Esophagus squamous epithelium (tissue), 5 donors: ENCODE measurements at regions not wholly inside any gene's neighbourhood (a gene's known extent, or its start where the extent isn't known, plus 50 kb on each side); places are given as distances from the start of the nearest gene placed in this dataset.
"Not testable (repeated sequence)": the region's sequence is repeated elsewhere in the genome, so short reads cannot be mapped to it uniquely, and the experiment has no call there.

Experiments used
- DNase-seq: peaks from one replicate; lab custom pipeline; 2025; lab: John Stamatoyannopoulos, UW
- H3K27ac ChIP-seq, 4 donors: fragments of 200-600 bp; sonication (generic); one replicate each; pipeline ENCODE4 v1.5.1; 2016 to 2019; ENCODE audit warnings: mild to moderate bottlenecking in 1 of 4
- H3K27me3 ChIP-seq, 4 donors: fragments of 200-600 bp; sonication (generic); 1 replicate in 3 of 4; 2 replicates in 1 of 4; pipeline versions ENCODE4 v1.5.1 to v1.6.0; 2017 to 2021; ENCODE audit warnings: antibody characterized with exemption in 1 of 4
- H3K36me3 ChIP-seq, 3 donors: fragments of 200-600 bp; sonication (generic); one replicate each; pipeline ENCODE4 v1.5.1; 2016 to 2019
- H3K4me1 ChIP-seq, 3 donors: fragments of 200-600 bp; sonication (generic); one replicate each; pipeline ENCODE4 v1.5.1; 2017 to 2019
- H3K4me3 ChIP-seq, 4 donors: fragments of 200-600 bp; sonication (generic); 1 replicate in 3 of 4; 2 replicates in 1 of 4; pipeline ENCODE4 v1.5.1; 2016 to 2019; ENCODE audit warnings: mild to moderate bottlenecking in 2 of 4, moderate library complexity in 1 of 4
- H3K9me3 ChIP-seq, 3 donors: fragments of 200-600 bp; sonication (generic); one replicate each; pipeline ENCODE4 v1.5.1; 2016 to 2019
- CTCF ChIP-seq, 6 experiments: fragments of 450-650 bp in 4 of 6; fragments of 200-600 bp in 2 of 6; sonication (generic) in 2 of 6; IDR thresholded peaks; one replicate each; pipeline ENCODE4 v1.5.1; 2016 to 2019; ENCODE audit warnings: antibody characterized with exemption in 6 of 6, mild to moderate bottlenecking in 4 of 6, moderate library complexity in 4 of 6
- POLR2A ChIP-seq, 4 donors: fragments of 450-650 bp; IDR thresholded peaks; one replicate each; pipeline ENCODE4 v1.6.1; 2017; ENCODE audit warnings: antibody characterized with exemption in 4 of 4, mild to moderate bottlenecking in 4 of 4, moderate library complexity in 3 of 4
- WGBS, 2 donors: methylation state at CpG; one replicate each; pipeline ENCODE4 v1.1.5; 2018; 5-methylcytosine and 5-hydroxymethylcytosine counted together
- intact Hi-C: fragments of 100-400 bp; cut with DNase I; formaldehyde crosslinking; loops from one replicate; pipeline ENCODE4 v1.15.0; 2022
- donor health status: DM: yes; HTN: yes; CAD: no.

GRCh38 chr13:55576389-55576788 lies 1564.3 kb upstream of the PRR20A start:
- Histone ChIP-seq H3K4me3 (no peak overlapping the region), H3K9me3 (no peaks in the 10 kb centered on the region), H3K36me3 (no peaks in the 10 kb centered on the region), H3K4me1 (no peaks in the 10 kb centered on the region), H3K27me3 (no peaks in the 10 kb centered on the region), H3K27ac (no peak overlapping the region)
- DNase-seq: no peak
- 63 to 74% methylated on average over 2 to 4 of the region's 4 CpGs for WGBS, 2 donors
- intact Hi-C loops: no loop called here
- TF ChIP-seq POLR2A (IDR thresholded peaks at IDR 0.05) (no peak), CTCF (IDR thresholded peaks at IDR 0.05) (no peak)

- Histone ChIP-seq H3K36me3 (no peaks in the 10 kb centered on the region), H3K27me3 (no peaks in the 10 kb centered on the region), H3K27ac (no peak overlapping the region), H3K9me3 (no peaks in the 10 kb centered on the region), H3K4me3 (no peak overlapping the region), H3K4me1 (no peaks in the 10 kb centered on the region)
- TF ChIP-seq CTCF (IDR thresholded peaks at IDR 0.05) (no peak), POLR2A (IDR thresholded peaks at IDR 0.05) (no peak)
- intact Hi-C loops: no loop called here
- DNase-seq: no peak
- WGBS, 2 donors: 14% methylated on average over 1 of the region's 1 CpG; no CpG with 5 or more reads in 1 of the 2 donors
These were observed 1563.5 kb upstream of the PRR20A start for GRCh38 chr13:55577082-55577846.

GRCh38 chr13:55577847-55578210 lies 1562.9 kb upstream of the PRR20A start:
- intact Hi-C loops: no loop called here
- Histone ChIP-seq H3K36me3 (no peaks in the 10 kb centered on the region), H3K4me1 (no peaks in the 10 kb centered on the region), H3K9me3 (no peaks in the 10 kb centered on the region), H3K27me3 (no peaks in the 10 kb centered on the region), H3K4me3 (no peak overlapping the region), H3K27ac (no peak overlapping the region)
- DNase-seq: no peak
- TF ChIP-seq CTCF (IDR thresholded peaks at IDR 0.05) (no peak), POLR2A (IDR thresholded peaks at IDR 0.05) (no peak)
- WGBS, 2 donors: 60 to 74% methylated on average over 1 to 2 of the region's 2 CpGs

- 59 to 64% methylated on average over 4 of the region's 4 CpGs for WGBS, 2 donors
- H3K9me3 ChIP-seq, H3K27ac ChIP-seq, intact Hi-C loops, DNase-seq, H3K36me3 ChIP-seq, H3K4me1 ChIP-seq, H3K4me3 ChIP-seq, H3K27me3 ChIP-seq: not testable (repeated sequence)
These were observed 1558.4 kb upstream of the PRR20A start for GRCh38 chr13:55582294-55582693.

GRCh38 chr13:55583953-55584593 lies 1556.6 kb upstream of the PRR20A start:
- 65 to 70% methylated on average over 5 of the region's 6 CpGs for WGBS, 2 donors

More at GRCh38 chr13:55583953-55584593, 1556.6 kb upstream of the PRR20A start:
- H3K4me3 ChIP-seq: no peak overlapping the region
- TF ChIP-seq CTCF (IDR thresholded peaks at IDR 0.05): no peak
- TF ChIP-seq POLR2A (IDR thresholded peaks at IDR 0.05): no peak
- no peak for DNase-seq
- no peaks in the 10 kb centered on the region for H3K36me3 ChIP-seq
- no peak overlapping the region for H3K27ac ChIP-seq
- no peaks in the 10 kb centered on the region for H3K27me3 ChIP-seq
- no peaks in the 10 kb centered on the region for H3K4me1 ChIP-seq
- no peaks in the 10 kb centered on the region for H3K9me3 ChIP-seq
- intact Hi-C loops: no loop called here
